UCSD-AML1 (cell line): ENCODE measurements at regions not wholly inside any gene's neighbourhood (a gene's known extent, or its start where the extent isn't known, plus 50 kb on each side); places are given as distances from the start of the nearest gene placed in this dataset.

Experiments used
- DNase-seq: peaks from one replicate; lab custom pipeline; 2025; ENCODE audit not compliant: unreplicated experiment; lab: John Stamatoyannopoulos, UW

DNA sequence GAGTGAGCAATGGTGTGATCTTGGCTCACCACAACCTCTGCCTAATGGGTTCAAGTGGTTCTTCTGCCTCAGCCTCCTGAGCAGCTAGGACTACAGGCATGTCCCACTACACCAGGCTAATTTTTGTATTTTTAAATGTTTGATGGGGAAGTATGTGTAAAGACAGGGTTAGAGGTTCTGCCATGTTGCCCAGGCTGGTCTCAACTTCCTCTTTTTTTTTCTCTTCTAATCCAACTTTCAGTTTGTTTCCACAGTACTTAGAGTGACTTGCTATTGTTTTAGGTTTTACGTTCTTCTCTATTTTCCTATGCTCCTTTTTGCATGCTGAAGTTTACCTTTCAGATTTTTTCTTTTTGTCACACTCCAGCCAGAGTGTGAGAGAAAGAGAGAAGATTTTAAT, 1433.0 kb downstream of the UQCRFS1 start:
- DNase-seq: no peak

DNA sequence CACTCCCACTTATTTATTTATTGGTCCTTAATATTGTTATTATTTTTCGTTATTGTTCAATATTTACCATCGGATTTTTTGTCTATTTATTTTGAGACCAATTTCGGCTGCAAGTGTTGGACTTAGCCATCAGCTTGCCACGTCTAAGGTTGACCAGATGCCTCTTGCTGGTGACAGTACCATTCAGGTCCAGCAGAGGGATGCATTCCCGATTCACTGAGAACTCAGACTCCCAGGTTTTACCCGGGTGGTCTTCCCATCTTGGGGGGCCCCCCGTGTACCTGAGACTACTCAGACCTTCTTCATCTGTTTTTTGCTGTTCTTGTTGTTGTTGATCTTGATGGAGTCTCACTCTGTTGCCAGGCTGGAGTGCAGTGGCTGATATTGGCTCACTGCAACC, 1435.2 kb downstream of the UQCRFS1 start:
- no peak for DNase-seq

DNA sequence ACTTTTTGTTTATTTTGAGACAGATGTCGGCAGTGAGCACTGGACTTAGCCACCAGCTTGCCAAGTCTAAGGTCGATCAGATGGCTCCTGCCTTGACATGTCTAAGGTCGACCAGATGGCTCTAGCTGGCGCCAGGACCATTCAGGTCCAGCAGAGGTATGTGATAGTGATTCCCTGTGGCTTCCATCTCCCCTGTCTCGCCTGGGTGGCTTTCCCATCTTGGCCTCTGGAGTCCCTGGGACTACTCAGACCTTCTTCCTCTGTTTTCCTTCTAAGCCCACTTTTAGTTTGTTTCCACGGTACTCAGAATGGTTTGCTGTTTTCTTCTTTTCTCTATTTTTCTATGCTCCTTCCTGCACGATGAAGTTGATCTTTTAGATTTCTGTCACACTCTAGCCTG, 1435.7 kb downstream of the UQCRFS1 start:
- DNase-seq: no peak

DNA sequence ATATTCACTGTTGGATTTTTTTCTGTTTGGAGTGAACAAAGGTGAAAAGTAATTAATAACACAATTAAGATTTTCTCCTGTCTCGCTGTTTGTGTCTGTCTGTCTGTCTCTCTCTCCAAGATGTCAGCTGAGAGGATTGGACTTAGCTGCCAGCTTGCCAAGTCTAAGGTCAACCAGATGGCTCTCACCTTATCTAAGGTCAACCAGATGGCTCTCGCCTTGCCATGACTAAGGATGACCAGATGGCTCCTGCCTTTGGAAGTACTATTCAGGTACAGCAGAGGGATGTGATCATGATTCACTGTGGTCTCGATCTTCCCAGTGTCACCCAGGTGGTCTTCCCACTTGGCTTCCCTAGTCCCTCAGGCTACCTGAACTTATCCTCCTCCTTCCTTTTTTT, 1436.4 kb downstream of the UQCRFS1 start:
- no peak for DNase-seq

DNA sequence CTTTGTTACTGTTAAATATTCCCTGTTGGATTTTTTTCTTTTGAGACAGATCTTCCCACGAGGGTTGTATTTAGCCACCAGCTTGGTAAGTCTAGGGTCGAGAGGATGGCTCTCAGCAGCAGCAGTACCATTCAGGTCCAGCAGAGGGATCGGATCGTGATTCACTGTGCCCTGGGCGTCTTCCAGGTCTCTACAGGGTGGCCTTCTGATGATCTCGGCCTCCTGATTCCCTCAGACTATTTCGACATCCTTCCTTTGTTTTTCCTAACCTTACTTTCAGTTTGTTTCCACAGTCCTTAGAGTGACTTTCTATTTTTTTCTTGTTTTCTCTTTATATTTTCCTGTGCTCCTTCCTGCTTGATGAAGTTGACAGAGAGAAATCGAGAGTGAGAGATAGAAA, 1436.9 kb downstream of the UQCRFS1 start:
- no peak for DNase-seq

DNA sequence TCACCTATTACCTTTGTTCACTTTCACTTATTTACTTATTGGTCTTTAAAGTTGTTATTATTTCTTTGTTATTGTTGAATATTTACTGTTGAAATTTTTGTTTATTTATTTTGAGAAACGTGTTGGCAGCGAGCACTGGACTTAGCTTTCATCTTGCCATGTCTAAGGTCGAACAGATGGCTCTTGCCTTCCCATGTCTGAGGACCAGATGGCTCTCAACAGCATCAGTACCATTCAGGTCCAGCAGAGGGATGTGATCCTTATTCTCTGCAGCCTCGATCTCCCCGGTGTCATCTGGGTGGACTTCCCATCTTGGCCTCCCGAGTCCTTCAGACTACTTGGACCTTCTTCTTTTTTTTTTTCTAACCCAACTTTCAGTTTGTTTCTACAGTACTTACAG, 1437.6 kb downstream of the UQCRFS1 start:
- DNase-seq: no peak

DNA sequence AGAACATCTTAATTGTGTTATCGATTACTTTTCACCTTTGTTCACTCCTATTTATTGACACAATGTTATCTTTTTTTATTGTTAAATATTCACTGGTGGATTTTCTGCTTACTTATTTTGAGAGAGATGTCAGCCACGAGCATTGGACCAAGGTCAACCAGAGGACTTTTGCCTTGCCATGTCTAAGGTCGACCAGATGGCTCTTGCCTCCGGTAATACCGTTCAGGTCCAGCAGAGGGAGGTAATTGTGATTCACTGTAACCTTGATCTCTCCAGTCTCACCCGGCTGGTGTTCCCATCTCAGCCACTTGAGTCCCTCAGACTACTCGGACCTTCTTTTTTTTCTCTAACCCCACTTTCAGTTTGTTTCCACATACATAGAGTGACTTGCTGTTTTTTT, 1438.1 kb downstream of the UQCRFS1 start:
- peak; percentile 15 for DNase-seq

DNA sequence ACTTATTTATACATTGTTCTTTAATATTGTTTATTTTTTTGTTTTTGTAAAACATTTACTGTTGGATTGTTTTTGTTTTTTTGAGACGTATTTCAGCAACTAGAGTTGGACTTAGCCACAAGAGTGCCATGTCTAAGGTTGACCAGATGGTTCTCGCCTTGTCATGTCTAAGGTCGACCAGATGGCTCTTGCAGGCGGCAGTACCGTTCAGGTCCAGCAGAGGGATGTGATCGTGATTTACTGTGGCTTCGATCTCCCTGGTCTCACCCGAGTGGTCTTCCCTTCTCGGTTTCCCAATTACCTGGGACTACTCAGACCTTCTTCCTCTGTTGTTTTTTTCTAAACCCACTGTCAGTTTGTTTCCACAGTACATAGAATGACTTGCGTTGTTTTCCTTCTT, 1438.6 kb downstream of the UQCRFS1 start:
- no peak for DNase-seq

DNA sequence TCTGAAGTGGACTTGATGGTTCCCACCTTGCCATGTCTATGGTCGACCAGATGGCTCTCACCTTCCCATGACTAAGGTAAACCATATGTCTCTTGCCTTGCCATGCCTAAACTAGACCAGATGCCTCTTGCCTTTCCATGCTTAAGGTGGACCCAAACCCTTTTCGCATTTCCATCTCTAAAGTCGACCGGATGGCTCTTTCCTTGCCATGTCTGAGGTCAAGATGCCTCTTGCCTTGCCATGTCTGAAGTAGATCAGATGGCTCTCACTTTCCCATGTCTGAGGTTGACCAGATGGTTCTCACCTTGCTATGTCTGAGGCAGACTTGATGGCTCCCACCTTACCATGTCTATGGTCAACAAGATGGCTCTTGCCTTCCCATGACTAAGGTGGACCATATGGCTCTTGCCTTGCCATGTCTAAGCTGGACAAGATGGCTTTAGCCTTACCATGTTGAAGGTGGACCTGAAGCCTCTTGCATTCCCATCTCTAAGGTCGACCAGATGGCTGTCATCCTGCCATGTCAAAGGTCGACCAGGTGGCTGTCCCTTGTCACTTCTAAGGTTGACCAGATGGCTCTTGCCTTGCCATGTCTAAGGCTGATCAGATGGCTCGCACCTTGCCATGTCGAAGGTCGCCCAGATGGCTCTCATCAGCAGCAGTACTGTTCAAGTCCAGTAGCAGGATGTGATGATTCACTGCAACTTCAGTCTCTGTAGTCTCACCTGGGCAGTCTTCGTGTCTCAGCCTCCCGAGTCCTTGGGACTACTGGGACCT, 1439.4 kb downstream of the UQCRFS1 start:
- no peak for DNase-seq

DNA sequence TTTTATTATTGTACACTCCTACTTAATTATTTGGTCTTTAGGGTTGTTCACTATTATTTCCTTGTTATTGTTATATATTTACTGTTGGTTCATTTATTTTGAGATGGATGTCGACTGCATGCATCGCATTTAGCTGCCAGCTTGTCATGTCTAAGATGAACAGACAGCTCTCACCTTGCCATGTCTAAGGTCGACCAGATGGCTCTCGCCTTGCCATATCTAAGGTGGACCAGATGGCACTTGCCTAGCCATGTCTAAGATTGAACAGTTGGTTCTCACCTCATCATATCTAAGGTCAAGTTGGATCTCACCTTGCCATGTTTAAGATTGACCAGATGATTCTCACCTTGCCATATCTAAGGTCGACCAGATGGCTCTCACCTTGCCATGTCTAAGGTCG, 1440.9 kb downstream of the UQCRFS1 start:
- no peak for DNase-seq

DNA sequence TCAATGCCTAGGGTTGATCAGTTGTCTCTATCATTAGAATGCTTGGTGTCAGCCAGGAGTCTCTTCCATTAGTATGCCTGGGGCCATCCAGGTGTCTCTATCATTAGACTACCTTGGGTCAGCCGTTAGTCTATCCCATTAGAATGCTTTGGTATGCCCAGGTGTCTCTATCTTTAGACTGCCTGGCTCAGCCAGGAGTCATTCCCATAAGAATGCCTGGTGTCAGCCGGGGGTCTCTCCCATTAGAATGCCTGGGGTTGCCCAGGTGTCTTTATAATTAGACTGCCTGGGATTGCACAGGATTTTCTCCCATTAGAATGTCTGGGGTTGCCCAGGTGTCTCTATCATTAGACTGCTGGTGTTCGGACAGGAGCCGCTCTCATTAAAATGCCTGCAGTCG, 1442.9 kb downstream of the UQCRFS1 start:
- DNase-seq: no peak

DNA sequence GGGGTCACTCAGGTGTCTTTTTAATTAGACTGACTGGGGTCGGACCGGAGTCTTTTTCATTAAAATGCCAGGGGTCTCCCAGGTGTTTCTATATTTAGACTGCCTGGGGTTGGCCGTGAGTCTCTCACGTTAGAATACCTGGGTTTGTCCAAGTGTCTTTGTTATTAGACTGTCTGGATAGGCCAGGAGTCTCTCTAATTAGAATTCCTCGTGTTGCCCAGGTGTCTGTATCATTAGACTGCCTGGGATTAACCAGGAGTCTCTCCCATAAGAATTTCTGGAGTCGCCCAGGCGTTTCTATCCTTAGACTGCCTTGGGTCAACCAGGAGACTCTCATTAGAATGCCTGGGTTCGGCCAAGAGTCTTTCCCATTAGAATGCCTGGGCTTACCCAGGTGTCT, 1445.7 kb downstream of the UQCRFS1 start:
- no peak for DNase-seq

DNA sequence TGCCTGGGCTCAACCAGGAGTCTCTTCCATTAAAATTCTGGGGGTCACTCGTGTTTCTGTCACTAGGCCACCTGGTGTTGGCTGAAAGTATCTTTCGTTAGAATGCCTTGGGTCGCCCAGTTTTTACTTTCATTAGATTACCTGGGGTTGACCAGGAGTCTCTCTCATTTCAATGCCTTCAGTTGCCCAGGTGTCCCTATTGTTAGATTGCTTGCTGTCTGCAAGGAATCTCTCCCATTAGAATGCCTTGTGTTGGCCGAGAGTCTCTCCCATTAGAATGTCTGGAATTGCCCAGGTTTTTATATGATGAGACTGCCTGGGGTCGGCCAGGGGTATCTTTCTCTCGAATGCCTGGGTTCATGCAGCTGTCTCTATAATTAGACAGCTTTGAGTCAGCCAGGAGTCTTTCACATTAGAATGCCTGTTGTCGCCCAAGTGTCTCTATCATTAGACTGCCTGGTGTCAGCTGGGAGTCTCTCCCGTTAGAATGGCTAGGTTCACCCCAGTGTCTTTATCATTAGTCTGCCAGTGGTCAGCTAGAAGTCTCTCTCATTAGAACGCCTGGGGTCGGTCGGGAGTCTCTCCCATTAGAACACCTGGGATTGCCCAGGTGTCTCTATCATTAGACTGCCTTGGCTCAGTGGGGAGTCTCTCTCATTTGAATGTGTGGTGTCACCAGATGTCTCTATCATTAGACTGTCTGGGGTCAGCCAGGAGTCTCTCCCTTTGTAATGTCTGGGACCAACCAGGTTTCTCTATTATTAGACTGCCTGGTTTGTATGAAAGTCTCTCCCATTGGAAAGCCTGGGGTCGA, 1446.8 kb downstream of the UQCRFS1 start:
- no peak for DNase-seq

DNA sequence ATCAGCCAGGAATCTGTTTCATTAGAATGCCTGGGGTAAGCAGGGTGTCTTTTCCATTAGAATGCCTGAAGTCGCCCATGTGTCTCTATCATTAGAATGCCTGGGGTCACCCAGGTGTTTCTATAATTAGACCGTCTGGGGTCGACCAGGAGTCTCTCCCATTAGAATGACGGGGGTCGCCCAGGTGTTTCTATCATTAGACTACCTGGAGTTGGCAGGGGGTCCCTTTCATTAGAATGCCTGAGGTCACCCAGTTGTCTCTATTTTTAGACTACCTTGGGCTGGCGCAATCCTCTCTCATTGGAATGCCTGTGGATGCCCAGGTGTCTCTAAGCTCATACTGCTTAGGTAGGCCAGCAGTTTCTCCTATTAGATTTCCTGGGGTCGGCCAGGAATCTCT, 1447.6 kb downstream of the UQCRFS1 start:
- no peak for DNase-seq

DNA sequence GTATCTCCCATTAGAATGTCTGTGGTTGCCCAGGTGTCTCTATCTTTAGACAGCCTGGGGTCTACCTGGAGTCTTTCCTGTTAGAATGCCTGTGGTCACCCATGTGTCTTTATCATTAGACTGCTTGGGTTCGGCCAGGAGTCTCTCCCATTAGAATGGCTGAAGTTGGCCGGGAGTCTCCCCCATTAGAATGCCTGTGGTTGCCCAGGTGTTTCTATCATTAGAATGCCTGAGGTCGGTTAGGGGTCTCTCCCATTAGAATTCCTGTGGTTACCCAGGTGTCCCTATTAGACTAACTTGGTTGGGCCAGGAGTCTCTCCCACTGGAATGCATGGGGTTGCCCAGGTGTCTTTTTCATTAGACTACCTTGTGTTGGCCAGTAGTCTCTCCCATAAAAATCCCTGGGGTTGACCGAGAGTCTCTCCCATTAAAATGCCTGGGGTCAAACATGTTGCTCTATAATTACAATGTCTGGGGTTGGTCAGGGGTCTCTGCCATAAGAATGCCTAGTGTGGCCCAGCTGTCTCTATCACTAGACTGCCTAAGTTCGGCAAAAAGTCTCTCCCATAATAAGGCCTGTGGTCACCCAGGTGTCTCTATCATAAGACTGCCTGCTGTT, 1448.7 kb downstream of the UQCRFS1 start:
- no peak for DNase-seq

DNA sequence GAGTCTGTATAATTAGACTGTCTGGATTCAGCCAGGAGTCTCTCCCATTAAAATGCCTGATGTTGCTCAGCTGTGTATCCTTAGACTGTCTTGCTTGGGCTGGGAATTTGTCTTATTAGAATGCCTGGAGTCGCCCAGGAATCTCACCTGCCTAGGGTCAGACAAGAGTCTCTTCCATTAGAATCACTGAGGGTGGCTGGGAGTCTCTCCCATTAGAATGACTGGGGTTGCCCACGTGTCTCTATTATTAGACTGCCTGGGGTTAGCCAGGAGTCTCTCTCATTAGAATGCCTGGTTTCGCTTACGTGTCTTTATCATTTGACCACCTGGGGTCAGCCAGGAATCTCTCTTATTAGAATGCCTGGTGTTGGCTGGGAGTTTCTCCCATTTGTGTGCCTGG, 1450.0 kb downstream of the UQCRFS1 start:
- DNase-seq: no peak

DNA sequence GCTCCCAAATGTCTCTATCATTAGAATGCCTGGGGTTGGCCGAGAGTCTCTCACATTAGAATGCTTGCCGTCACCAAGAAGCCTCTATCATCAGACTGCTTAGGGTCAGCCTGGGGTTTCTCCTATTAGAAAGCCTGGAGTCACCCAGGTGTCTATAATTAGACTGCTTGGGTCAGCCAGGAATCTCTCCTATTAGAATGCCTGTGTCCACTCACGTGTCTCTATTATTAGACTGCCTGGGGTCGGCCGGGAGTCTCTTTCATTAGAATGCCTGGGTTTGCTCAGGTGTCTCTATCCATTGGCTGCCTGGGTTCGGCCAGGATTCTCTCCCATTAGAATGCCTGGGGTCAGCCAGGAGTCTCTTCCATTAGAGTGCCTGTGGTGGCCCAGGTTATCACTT, 1453.1 kb downstream of the UQCRFS1 start:
- no peak for DNase-seq

DNA sequence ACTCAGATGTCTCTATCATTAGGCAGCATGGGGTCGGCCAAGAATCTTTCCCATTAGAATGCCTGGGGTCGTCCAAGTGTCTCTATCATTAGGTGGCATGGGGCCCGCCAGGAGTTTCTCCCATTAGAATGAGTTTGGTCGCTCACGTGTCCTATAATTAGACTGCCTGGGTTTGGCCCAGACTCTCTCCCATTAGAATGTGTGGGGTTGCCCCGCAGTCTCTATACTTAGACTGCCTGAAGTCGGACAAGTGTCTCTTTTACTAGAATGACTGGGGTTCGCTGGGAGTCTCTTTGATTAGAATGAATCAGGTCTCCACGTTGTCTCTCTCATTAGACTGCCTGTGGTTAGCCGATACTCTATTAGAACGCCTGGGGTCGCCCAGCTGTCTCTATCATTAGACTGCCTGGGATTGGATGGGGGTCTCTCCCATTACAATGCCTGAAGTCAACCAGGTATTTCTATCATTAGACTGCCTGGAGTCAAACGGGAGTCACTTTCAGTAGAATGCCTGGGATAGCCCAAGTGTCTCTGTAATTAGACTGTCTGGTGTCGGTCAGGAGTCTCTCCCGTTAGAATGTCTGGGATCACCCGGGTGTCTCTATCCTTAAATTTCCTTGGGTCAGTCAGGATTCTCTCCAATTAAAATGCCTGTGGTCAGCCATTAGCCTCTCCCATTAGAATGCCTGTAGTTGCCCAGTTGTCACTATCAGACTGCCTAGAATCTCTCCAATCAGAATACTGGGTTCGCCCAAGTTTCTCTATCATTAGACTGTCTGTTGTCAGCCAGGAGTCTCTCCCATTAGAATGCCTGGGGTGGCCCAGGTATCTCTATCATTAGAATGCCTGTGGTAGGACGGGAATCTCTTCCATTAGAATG, 1454.1 kb downstream of the UQCRFS1 start:
- DNase-seq: no peak

DNA sequence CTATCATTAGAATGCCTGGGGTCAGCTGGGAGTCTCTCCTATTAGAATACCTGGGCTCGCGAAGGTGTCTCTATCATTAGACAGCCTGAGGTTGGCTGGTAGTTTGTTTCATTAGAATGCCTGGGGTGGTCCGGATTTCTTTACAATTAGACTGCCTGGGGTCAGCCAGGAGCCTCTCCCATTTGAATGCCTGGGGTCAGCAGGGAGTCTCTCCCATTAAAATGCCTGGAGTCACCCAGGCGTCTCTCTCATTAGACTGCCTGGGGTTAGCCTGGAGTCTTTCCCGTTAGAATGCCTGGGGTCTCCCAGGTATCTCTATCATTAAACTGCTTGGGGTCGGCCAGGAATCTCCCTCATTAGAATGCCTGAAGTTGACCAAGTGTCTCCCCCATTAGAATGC, 1458.3 kb downstream of the UQCRFS1 start:
- DNase-seq: no peak

DNA sequence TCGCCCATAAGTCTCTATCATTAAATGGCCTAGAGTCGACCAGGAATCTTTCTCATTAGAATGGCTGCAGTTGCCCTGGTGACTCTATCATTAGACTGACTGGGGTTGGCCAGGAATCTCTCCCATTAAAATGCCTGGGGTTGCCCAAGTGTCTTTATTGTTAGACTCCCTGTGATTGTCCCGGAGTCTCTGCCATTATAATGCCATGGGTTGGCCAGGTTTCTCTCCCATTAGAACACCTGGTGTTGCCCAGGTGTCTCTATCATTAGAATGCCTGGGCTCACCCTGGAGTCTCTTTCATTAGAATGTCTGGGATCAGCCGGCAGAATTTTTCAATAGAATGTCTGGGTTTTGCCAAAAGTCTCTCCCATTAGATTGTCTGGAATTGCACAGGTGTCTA, 1459.3 kb downstream of the UQCRFS1 start:
- DNase-seq: no peak

DNA sequence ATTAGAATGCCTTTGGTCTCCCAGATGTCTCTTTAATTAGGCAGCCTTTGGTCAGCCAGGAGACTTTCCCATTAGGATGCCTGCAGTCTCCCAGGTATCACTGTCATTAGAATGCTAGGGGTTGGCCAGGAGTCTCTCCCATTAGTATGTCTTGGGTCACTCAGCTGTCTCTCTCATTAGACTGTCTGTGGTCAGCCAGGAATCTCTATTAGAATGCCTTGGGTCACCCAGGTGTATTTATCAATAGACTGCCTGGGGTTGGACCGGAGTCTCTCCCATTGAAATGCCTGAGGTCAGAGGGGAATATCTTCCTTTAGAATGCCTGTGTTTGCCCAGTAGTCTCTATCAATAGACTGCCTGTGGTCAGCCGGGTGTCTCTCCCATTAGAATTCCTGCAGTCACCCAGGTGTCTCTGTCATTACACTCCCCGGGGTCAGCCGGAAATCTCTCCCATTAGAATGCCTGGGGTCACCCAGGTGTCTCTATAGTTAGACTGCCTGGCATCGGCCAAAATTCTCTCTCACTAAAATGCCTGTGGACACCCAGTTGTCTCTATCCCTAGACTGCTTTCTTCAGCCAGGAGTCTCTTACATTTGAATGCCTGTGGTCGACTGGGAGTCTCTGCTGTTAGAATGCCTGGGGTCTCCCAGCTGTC, 1460.3 kb downstream of the UQCRFS1 start:
- no peak for DNase-seq
